SU-DHL-6 (cell line): ENCODE measurements at regions not wholly inside any gene's neighbourhood (a gene's known extent, or its start where the extent isn't known, plus 50 kb on each side); places are given as distances from the start of the nearest gene placed in this dataset.

Source experiments
- CTCF ChIP-seq: fragments of 200-600 bp; sonication (generic); IDR thresholded peaks from one replicate; pipeline ENCODE4 v1.5.1; 2017; ENCODE audit warnings: antibody characterized with exemption, mild to moderate bottlenecking, low read length, moderate library complexity; ENCODE audit not compliant: insufficient read depth, poor library complexity, severe bottlenecking
- EZH2phosphoT487 ChIP-seq: fragments of 200-600 bp; sonication (generic), shearing (Covaris generic); conservative IDR thresholded peaks from 2 replicates; pipeline ENCODE4 v1.6.1; 2018; ENCODE audit warnings: mild to moderate bottlenecking, antibody characterized with exemption, low read length, moderate library complexity, mixed read lengths

GRCh38 chr2:237214030-237214675 lies 128.5 kb downstream of the COPS8 start:
- no peak for TF ChIP-seq CTCF
- no peak for TF ChIP-seq EZH2phosphoT487
